ENCODE measurements at regions not wholly inside any gene's neighbourhood (a gene's known extent, or its start where the extent isn't known, plus 50 kb on each side); places are given as distances from the start of the nearest gene placed in this dataset.

- TF ChIP-seq ZBTB33 (IDR thresholded peaks at IDR 0.05; ENCODE audit: borderline replicate concordance, low read depth) (no peak), EP300 (IDR thresholded peaks at IDR 0.05; ENCODE audit: borderline replicate concordance in 1 of 2, low read depth in 1 of 2, low read length in 1 of 2) (no peak)
These were observed 459.1 kb upstream of the JAG1 start (continued) for GRCh38 chr20:11132819-11133415.

- H3K9ac ChIP-seq: no peak overlapping the region
- H2AFZ ChIP-seq (ENCODE audit: low read depth): no peak overlapping the region
- H3K79me2 ChIP-seq (ENCODE audit: insufficient read depth): no peaks in the 10 kb centered on the region
- H3K36me3 ChIP-seq (replicated peaks in 1 of 2; ENCODE audit: control insufficient read depth in 1 of 2, insufficient read depth in 2 of 2, low read length in 1 of 2): no peaks in the 10 kb centered on the region
- H3K9me3 ChIP-seq: no peaks in the 10 kb centered on the region
- no peaks in the 10 kb centered on the region for H3K9me2 ChIP-seq
- H3K4me3 ChIP-seq (ENCODE audit: low read depth in 2 of 2, low read length in 1 of 2): no peak overlapping the region
- no peak for DNase-seq
- no peak overlapping the region for H3K4me2 ChIP-seq
- H4K20me1 ChIP-seq (ENCODE audit: insufficient read depth): no peaks in the 10 kb centered on the region
- H3K4me1 ChIP-seq (ENCODE audit: control insufficient read depth in 1 of 2, insufficient read depth in 2 of 2, low read depth in 1 of 2, low read length in 1 of 2): no peaks in the 10 kb centered on the region
- ChIA-PET CTCF (no interaction called here), POLR2A (no interaction called here)
- no peaks in the 10 kb centered on the region for H3F3A ChIP-seq (replicated peaks; ENCODE audit: insufficient read depth)
- H3K27ac ChIP-seq (ENCODE audit: low read depth in 2 of 2, low read length in 1 of 2): peak overlapping the region in 1 of 2 experiments; percentile 21; a peak in 1 of 4 replicates
- no peaks in the 10 kb centered on the region for H3K27me3 ChIP-seq (ENCODE audit: insufficient read depth)
- TF ChIP-seq EZH2phosphoT487 (IDR thresholded peaks at IDR 0.05; ENCODE audit: borderline replicate concordance, low read depth): no peak
- TF ChIP-seq IRF3 (IDR thresholded peaks at IDR 0.05; ENCODE audit: low read depth, low read length): no peak
- no peak for TF ChIP-seq CHD2 (IDR thresholded peaks at IDR 0.05; ENCODE audit: low read length, partially characterized antibody)
- TF ChIP-seq PBX3 (IDR thresholded peaks at IDR 0.05): no peak
- no peak for TF ChIP-seq GABPA (IDR thresholded peaks at IDR 0.05; ENCODE audit: low read depth)
These were observed 462.9 kb upstream of the JAG1 start for GRCh38 chr20:11136691-11137090.

- Histone ChIP-seq H4K20me1 (ENCODE audit: insufficient read depth) (no peaks in the 10 kb centered on the region), H3K36me3 (replicated peaks in 1 of 2; ENCODE audit: control insufficient read depth in 1 of 2, insufficient read depth in 2 of 2, low read length in 1 of 2) (no peaks in the 10 kb centered on the region), H3K27me3 (ENCODE audit: insufficient read depth) (no peaks in the 10 kb centered on the region), H3K4me2 (no peak overlapping the region), H3K79me2 (ENCODE audit: insufficient read depth) (no peaks in the 10 kb centered on the region), H3K4me1 (ENCODE audit: control insufficient read depth in 1 of 2, insufficient read depth in 2 of 2, low read depth in 1 of 2, low read length in 1 of 2) (no peaks in the 10 kb centered on the region), H3K9ac (no peak overlapping the region), H3K4me3 (ENCODE audit: low read depth in 2 of 2, low read length in 1 of 2) (no peak overlapping the region), H3K27ac (ENCODE audit: low read depth in 2 of 2, low read length in 1 of 2) (no peak overlapping the region), H2AFZ (ENCODE audit: low read depth) (no peak overlapping the region), H3F3A (replicated peaks; ENCODE audit: insufficient read depth) (no peaks in the 10 kb centered on the region), H3K9me2 (no peaks in the 10 kb centered on the region), H3K9me3 (no peaks in the 10 kb centered on the region)
- ChIA-PET POLR2A (no interaction called here), CTCF (no interaction called here)
- DNase-seq: no peak
- no peak for TF ChIP-seq FOSL2 (IDR thresholded peaks at IDR 0.05; ENCODE audit: borderline replicate concordance, low read depth)
- no peak for TF ChIP-seq IRF3 (IDR thresholded peaks at IDR 0.05; ENCODE audit: low read depth, low read length)
- TF ChIP-seq RAD21 (IDR thresholded peaks at IDR 0.05; ENCODE audit: low read length): no peak
- no peak for TF ChIP-seq TAF1 (IDR thresholded peaks at IDR 0.05; ENCODE audit: borderline replicate concordance, low read depth, low read length)
- no peak for TF ChIP-seq ZBTB33 (IDR thresholded peaks at IDR 0.05; ENCODE audit: borderline replicate concordance, low read depth)
- TF ChIP-seq CHD2 (IDR thresholded peaks at IDR 0.05; ENCODE audit: low read length, partially characterized antibody): no peak
- TF ChIP-seq MEF2A (IDR thresholded peaks at IDR 0.05; ENCODE audit: borderline replicate concordance, low read depth): no peak
- TF ChIP-seq TEAD4 (IDR thresholded peaks at IDR 0.05; ENCODE audit: borderline replicate concordance, insufficient read depth): no peak
- no peak for TF ChIP-seq CTCF (IDR thresholded peaks at IDR 0.05)
- WGBS (ENCODE audit: low lambda C conversion rate): 73% methylated on average over 3 of the region's 3 CpGs
These were observed 463.9 kb upstream of the JAG1 start for GRCh38 chr20:11137688-11138087.
